ENCODE measurements at regions not wholly inside any gene's neighbourhood (a gene's known extent, or its start where the extent isn't known, plus 50 kb on each side); places are given as distances from the start of the nearest gene placed in this dataset.

DNA sequence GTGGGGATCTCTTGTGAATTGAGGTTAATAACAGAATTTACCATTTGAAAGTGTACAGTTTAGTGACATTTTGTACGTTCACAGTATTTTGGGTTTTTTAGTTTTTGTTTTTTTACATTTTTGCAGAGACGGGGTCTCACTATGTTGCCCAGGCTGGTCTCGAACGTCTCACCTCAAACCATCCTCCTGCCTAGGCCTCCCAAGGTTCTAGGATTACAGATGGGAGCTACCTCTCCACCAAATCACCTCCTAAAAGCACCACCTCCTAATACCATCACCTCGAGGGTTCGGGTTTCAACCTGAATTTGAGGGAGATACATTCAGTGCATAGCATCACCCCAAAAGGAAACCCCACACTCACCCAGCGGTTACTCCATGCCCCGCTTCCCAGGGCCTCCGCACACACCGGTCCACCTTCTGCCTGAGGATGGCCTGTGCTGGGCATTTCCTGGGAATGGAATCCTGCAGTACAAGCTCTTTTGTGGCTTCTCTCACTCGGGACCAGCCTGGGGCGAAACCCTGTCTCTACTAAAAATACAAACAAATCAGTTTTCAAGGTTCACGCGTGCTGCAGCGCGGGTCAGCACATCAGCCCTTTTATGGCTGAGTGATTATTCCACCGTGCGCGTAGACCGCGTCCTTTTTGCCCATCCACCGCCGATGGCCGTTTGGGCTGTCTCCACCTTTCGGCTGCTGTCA is 182.7 kb upstream of the CIBAR2 start:
- DNase-seq, result no peak

DNA sequence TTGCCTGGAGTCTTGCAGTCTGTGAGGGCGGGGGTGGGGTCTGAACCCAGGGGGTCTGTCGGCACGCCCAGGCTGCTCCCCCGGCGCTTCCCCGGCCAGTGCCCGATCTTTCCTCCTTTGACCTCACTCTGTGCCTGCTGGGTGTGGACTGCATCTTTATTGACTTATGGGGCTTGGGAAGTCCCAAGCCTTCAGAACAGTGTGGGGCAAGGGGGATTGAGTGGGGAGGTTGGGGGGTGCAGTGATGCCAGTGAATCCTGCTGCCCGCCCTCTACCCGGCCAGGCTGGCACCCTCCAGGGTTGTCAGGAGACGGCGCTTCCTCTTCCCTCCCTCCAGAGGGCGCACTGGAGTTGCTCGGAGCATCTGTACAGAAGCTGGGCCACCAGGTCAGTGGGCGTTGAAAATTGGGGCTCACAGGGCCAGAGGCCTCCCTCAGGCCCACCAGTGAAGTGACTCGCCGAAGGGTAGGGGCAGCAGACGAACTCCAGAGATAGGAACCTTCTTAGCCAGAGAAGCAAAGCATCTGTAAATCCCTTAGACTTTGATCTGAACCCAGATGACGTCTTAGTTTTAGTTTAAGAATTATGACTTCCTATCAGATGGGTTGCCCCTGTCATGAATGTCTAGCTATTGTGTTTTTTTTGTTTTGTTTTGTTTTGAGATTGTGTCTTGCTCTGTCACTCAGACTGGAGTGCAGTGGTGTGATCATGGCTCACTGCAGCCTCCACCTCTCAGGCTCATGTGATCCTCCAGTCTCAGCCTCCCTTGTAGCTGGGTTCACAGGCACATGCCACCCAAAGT is 184.8 kb upstream of the CIBAR2 start:
- DNase-seq, result peak; percentile 40

DNA sequence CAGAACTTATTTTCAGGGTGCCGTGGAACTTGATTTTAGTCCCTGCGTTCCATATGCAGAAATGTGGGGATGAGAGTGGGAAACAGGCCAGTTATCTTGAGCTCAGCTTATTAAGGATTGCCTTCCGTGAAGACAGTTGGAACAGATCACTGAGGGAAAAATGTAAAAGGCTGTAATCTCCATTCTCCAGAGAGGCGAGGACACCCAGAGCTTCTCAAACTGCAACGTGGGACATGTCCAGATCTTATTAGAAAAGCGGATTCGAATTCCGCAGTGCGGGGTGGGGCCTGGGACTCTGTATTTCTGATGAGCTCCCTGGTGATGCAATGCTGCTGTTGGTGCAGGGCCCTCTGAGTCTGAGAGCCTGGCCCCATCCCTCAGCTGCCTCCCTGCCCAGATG is 185.6 kb upstream of the CIBAR2 start:
- no peak for DNase-seq

DNA sequence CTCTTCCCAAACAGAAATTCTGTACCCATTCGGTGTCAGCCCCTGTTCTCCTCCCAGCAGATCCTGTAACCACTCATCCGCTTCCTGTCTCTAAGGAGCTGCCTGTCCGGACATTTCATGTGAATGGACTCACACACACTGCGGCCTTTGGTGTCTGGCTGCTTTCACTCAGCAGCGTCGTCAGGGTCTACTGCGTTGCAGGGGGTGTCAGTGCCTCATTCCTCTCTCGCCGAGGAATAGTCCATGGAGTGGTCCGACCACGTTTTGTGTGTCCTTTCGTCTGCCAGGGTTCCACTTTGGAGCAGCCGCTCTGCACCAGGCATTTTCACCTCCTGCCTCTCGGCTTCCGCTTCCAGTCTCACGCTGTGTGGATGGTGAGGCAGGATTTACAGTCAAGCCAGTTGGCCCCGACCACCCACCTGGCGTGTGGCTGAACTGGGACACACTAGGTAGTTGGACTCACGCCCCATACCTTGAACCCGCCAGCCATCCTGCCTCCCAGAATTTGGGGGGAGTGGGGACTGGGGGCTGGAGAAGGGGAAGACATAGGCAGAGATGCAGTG is 188.2 kb upstream of the CIBAR2 start:
- no peak for DNase-seq

DNA sequence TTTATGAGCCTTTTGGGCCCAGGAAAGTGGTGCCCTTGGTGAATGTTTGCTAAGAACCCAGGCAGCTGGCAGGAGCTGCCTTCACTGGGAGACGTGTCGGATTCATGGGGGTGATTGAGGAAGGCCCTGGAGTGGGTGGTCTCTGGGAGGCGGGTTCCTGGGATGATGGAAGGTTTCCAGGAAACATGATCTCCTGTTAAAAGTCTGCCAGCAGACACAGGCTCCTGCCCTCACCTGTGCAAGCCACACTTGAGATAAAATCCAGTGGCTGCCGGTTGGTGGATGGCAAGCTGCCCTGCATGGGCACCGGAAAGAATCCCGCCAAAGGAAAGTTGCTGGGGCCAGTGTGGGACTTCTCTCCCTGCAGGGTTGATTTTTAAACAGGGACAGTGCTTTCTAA is 189.0 kb upstream of the CIBAR2 start:
- no peak for DNase-seq

GRCh38 chr16:85302018-85302847 is 190.0 kb upstream of the CIBAR2 start:
- DNase-seq, result no peak

DNA sequence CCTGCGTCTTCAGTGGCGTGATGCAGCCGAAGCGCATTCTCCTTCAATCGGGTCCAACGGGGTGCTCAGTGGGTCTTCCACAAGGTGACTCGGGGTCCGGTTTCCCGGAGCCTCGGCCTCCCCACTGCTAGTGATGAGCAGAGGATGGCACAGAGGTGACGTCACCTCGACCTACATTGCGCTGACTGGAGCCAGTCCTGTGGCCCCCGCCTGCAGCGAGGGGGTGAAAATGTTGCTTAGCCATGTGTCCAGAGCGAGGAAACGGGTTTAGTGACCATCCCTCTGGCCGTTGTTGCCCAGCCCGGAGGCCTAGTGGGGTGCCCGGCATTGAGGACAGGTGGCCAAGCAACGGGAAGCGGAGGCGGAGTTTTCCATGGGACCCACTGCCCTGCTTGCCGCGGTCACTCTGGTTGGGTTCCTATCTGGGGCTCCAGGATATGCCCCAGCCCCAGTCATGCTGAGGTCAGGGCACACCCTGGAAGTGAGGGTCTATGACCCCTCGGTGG is 190.6 kb upstream of the CIBAR2 start:
- DNase-seq, result no peak

GRCh38 chr16:85303354-85303883 is 191.1 kb upstream of the CIBAR2 start:
- no peak for DNase-seq

DNA sequence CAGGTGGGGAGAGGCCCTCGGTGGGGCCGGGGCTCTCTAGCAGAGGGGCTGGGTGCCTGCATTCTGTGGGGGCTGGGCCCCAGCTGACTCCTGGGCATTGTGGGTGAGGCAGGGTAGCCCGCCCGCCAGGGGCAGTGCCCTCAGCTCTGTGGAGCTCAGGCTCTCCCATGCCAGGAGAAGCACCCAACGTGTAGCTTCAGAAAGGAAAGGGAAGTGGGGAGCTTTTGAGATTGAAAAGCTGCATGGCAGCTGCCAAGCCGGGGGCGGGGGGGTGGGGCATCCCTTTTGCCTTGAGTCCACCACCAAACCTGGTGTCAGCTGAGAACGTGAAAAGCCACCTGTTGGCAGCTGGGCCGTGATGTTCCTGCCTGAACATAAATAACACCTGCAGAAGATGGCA is 192.1 kb upstream of the CIBAR2 start:
- DNase-seq, result no peak

DNA sequence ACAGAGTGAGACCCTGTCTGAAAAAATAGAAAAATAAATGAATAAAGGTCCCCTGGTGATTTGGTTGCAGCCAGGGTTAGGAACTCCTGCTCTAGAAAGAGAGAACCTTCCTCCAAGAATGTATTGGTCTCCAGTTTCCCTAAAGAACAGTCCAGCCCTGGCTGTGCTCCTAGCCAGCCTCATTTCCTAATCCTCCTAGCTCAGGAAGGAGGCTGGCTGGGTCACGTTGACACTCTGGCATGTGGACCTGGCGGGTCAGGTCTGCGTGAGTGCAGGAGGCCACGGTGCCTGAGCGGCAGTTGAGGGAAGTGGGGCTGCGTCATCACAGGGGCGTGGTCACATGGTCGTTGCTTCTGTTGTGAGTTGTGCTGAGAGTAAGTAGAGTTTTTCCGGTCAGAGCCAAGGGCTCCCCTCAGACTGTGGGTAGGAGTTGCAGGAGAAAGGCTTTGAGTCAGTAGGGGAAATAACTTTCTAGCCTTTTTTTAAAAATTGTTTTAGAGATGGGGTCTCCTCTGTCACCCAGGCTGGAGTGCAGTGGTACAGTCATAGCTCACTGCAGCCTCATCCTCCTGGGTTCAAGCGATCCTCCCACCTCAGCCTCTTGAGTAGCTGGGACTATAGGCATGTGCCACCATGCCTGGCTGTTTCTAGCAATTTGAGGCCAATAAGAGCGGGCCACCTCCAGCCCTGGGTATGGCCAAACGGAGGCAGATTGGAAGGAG is 194.0 kb upstream of the CIBAR2 start:
- DNase-seq, result no peak

DNA sequence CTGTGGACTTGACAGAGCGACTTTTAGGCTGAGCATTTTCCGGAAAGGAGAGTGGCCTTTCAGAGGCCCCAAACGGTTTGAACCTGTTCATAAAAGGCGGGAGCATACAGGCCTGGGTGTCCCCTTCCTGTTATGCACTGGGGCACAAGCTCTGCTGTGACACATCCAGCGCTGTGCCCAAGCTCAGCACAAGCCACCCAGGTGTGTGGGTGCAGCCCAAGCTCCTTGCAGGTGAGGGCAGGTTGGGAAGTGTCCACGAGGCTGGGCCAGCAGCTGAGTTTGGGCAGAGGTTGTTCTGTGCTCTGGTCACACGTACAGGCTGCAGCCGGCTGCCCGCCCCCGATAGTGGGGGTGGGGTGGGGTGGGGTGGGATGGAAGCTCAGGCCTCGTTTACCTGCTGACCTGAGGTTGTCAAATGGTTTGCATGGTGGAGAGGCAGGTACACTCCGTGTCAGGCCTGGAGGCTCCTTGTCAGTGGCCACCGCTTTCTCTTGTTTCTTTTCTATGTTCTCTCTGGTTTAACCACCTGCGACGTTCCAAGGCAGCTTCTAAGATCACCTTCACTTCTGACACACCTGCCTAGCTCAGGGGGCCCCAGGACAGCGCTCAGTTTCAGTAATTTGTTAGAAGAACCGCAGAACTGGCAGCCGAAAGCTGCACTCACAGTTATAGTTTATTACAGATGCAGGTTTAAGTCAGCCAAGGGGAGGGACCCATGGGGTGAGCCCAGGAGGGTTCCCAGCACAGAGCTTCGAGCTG is 194.7 kb upstream of the CIBAR2 start:
- DNase-seq, result no peak

GRCh38 chr16:85307552-85308364 is 195.5 kb upstream of the CIBAR2 start:
- no peak for DNase-seq

- DNase-seq, result no peak
Measured at GRCh38 chr16:85308611-85309540, 196.6 kb upstream of the CIBAR2 start.

DNA sequence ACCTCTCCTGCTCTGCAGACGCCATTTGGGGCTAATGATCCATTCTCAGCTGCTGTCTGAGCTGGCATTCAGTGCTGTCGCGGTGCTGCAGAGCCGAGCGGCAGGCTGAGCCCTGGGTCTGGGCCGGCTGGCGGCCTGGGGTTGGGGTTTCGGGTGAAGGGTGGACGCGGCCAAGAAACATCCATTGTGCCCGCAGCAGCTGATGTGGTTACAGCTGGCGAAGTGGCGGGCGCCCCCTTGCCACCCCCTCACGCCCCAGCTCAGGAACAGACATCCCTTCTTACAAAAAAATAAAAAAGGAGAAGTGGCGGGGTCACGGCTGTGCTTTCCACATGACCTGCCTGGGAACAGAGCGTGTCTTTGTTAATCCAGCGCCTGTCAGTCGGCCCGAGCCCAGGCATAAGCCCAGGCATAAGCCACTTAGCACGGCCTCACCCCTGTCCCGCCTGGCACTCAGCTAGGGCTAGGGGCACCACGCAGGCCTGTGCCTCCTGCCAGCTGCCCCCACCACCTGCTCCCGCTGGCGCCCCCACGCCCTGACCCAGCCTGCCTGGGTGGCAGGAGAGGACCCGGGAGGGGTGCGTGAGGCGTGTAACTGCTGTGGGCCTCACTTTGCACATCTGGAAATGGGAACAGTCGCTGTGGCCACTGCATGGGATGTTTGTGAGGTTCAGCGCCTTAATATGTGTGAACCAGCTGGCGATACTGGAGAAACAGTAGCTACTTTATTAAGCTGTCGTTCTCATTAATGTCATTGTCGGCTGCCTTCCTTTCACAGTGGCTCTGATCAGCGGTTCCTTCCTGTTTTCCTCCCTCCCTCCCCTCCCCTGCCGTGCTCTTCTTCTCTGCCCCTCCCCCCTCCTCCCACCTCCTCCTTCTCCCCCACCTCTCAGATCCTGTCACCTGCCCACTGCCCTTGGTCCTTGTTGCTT is 197.7 kb upstream of the CIBAR2 start:
- DNase-seq, result peak; percentile 55

DNA sequence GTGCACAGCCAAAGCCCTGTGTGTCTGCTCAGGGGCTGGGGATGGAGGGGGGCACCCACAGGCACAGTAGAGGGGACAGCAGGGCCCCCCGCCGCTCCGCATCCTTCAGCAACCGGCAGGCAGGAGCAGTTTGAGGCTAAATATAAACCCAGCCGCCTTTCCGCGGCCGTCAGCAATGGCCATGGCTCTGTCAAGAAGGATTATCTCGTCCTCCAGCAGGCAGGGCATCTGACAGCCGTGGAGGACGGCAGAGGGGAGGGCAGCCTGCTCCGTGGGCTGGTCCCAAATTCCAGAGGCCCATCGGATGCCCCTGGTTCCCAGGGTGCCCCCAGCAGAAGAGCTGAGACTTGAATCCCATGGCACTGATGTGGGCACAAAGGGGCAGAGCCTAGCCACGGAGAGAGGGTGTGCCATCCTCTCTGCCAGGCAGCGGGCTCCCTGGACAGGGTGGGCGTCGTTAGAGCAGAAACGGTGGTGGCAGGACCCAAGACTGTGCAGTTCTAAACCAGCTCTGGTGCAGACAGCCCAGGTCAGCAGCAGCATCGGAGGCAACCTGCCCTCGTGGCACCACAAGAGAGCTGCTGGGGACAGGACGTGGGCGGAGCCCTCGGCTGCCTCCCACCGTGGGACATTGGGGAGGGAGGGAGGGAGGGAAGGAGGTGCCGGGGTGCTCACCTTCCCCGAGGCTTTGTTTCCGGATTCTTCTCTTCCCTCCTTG is 198.8 kb upstream of the CIBAR2 start:
- DNase-seq, result no peak

- DNase-seq, result no peak
Measured at GRCh38 chr16:85311741-85312140, 199.5 kb upstream of the CIBAR2 start.

GRCh38 chr16:85312174-85312573 is 199.9 kb upstream of the CIBAR2 start:
- DNase-seq, result no peak

Measured in NCI-H1694 treated with DMSO at 0.1 percent for 48 hours (cell line).